HepG2 (cell line): ENCODE measurements at regions not wholly inside any gene's neighbourhood (a gene's known extent, or its start where the extent isn't known, plus 50 kb on each side); places are given as distances from the start of the nearest gene placed in this dataset.

Experiments
- ATAC-seq: fragments of 200-7000 bp; cut with Tn5 transposase; 3 replicates; pipeline ENCODE4 v1.9.1; 2020; ENCODE audit warnings: mild to moderate bottlenecking, moderate library complexity
- BruUV-seq: library from RNA; stranded (reverse); fragments of 400-500 nt; replicated peaks from 2 replicates; lab custom pipeline; 2021; lab: Mats Ljungman, UMichigan
- CTCF ChIA-PET: fragments of 300-600 bp; formaldehyde crosslinking; extraction: SDS; loops from one replicate; lab custom pipeline; 2021; ENCODE audit warnings: low total read pairs, inconsistent platforms, low intra/inter-chr PET ratio; lab: Yijun Ruan, JAX
- POLR2A ChIA-PET: fragments of 350-600 bp; sonication (Branson Sonifier 250); formaldehyde crosslinking; loops from one replicate; lab custom pipeline; 2020; ENCODE audit warnings: antibody characterized with exemption, inconsistent platforms; lab: Yijun Ruan, JAX
- DNase-seq: peaks from one replicate; pipeline ENCODE4 v3.0.0-alpha.2; 2015; ENCODE audit warnings: low spot score
- FAIRE-seq: peaks from 3 replicates; lab custom pipeline; 2011; peaks lifted over from hg19 to GRCh38; lab: Jason Lieb, UNC
- H2AFZ ChIP-seq: one replicate; pipeline ENCODE4 v1.6.1; 2011; ENCODE audit warnings: low read length, inconsistent platforms
- H3K27ac ChIP-seq: fragments of 300-600 bp; 3 replicates; pipeline ENCODE4 v1.8.0; 2011; ENCODE audit warnings: mixed run types, mild to moderate bottlenecking, mixed read lengths, low read length, inconsistent platforms; ENCODE audit not compliant: insufficient read depth; ENCODE audit errors: extremely low read length
- H3K27me3 ChIP-seq, 2 experiments: fragments of 200-600 bp in 1 of 2; 2 replicates in 1 of 2; 3 replicates in 1 of 2; pipeline versions ENCODE4 v1.6.0 to v1.8.0; 2011; ENCODE audit warnings: low read length in 2 of 2, mild to moderate bottlenecking in 2 of 2, moderate library complexity in 2 of 2, inconsistent platforms in 1 of 2; ENCODE audit not compliant: insufficient read depth in 2 of 2, control insufficient read depth in 1 of 2
- H3K36me3 ChIP-seq, 2 experiments: fragments of 200-600 bp in 1 of 2; replicated peaks in 1 of 2; 2 replicates in 1 of 2; 3 replicates in 1 of 2; pipeline versions ENCODE4 v1.5.1 to v1.8.0; 2011; ENCODE audit warnings: low read length in 2 of 2, inconsistent platforms in 1 of 2; ENCODE audit not compliant: insufficient read depth in 2 of 2, control insufficient read depth in 1 of 2
- H3K4me1 ChIP-seq: 2 replicates; pipeline ENCODE4 v1.5.1; 2012; ENCODE audit warnings: low read length, inconsistent platforms; ENCODE audit not compliant: insufficient read depth
- H3K4me2 ChIP-seq: 2 replicates; pipeline ENCODE4 v1.6.0; 2011; ENCODE audit warnings: low read depth, low read length, inconsistent platforms
- H3K4me3 ChIP-seq, 3 experiments: fragments of 200-600 bp in 1 of 3; sonication (generic), shearing (Covaris generic) in 1 of 3; replicated peaks in 1 of 3; 2 replicates each; pipeline ENCODE4 v1.5.1; 2011 to 2016; ENCODE audit warnings: low read length in 3 of 3, inconsistent platforms in 2 of 3, low read depth in 2 of 3, mild to moderate bottlenecking in 2 of 3, control low read depth in 1 of 3, mixed read lengths in 1 of 3; ENCODE audit not compliant: insufficient read depth in 1 of 3
- H3K79me2 ChIP-seq: one replicate; pipeline ENCODE4 v1.6.1; 2011; ENCODE audit warnings: low read length, inconsistent platforms; ENCODE audit not compliant: insufficient read depth
- H3K9ac ChIP-seq: 2 replicates; pipeline ENCODE4 v1.6.0; 2011; ENCODE audit warnings: mild to moderate bottlenecking, low read depth, low read length, inconsistent platforms; ENCODE audit not compliant: insufficient read depth
- H3K9me3 ChIP-seq: 2 replicates; pipeline ENCODE4 v1.5.1; 2012; ENCODE audit warnings: mild to moderate bottlenecking, low read length
- H4K20me1 ChIP-seq: 2 replicates; pipeline ENCODE4 v1.6.0; 2011; ENCODE audit warnings: inconsistent platforms, mild to moderate bottlenecking, low read length, moderate library complexity; ENCODE audit not compliant: insufficient read depth
- MAFF ChIP-seq: IDR thresholded peaks from 2 replicates; pipeline ENCODE4 v1.6.1; 2011; ENCODE audit warnings: low read depth, low read length, improper control_type of control experiment
- MAFK ChIP-seq, 2 experiments: IDR thresholded peaks in 1 of 2; conservative IDR thresholded peaks in 1 of 2; 2 replicates each; pipeline ENCODE4 v1.6.1; 2011; ENCODE audit warnings: improper control_type of control experiment in 2 of 2, low read length in 2 of 2
- SKIL ChIP-seq: sonication (generic); formaldehyde crosslinking; IDR thresholded peaks from 2 replicates; pipeline ENCODE4 v1.8.0; 2022; ENCODE audit warnings: missing genetic modification reagents, mild to moderate bottlenecking, moderate library complexity, borderline replicate concordance
- ZNF543 ChIP-seq: sonication (generic); formaldehyde crosslinking; IDR thresholded peaks from 2 replicates; pipeline ENCODE4 v1.4.0; 2020; ENCODE audit warnings: mild to moderate bottlenecking, missing genetic modification reagents
- ZNF605 ChIP-seq: sonication (generic); formaldehyde crosslinking; IDR thresholded peaks from 2 replicates; pipeline ENCODE4 v1.8.0; 2022; ENCODE audit warnings: mild to moderate bottlenecking, missing genetic modification reagents
- WGBS: methylation state at CpG from one replicate; pipeline ENCODE4 v1.1.6; 2017; ENCODE audit warnings: low lambda C conversion rate; 5-methylcytosine and 5-hydroxymethylcytosine counted together
- in situ Hi-C: cut with HindIII; loops from 2 replicates; pipeline ENCODE4 v1.10.0; 2017; ENCODE audit warnings: low pct_unique_long_range_greater_than_20kb; ENCODE audit not compliant: extremely low pct_ligation_motif_present
- intact Hi-C: fragments of 100-400 bp; cut with micrococcal nuclease; formaldehyde crosslinking; loops from one replicate; pipeline ENCODE4 v1.10.0; 2022; ENCODE audit not compliant: unreplicated experiment

- Histone ChIP-seq H3K27me3 (no peaks in the 10 kb centered on the region), H3K36me3 (no peaks in the 10 kb centered on the region), H3K4me1 (no peaks in the 10 kb centered on the region), H3K4me3 (no peak overlapping the region), H3K27ac (no peak overlapping the region), H3K9ac (no peak overlapping the region)
- no TSS peak for BruUV-seq
- DNase-seq, result no peak
- WGBS, result 4% methylated on average over 4 of the region's 4 CpGs
- in situ Hi-C loops, result no loop called here
- CTCF ChIA-PET, result no interaction called here
- intact Hi-C loops, result no loop called here
- POLR2A ChIA-PET, result no interaction called here
- peak; percentile 37; the same call in 1 of the 2 replicates for TF ChIP-seq MAFF
- no peak for TF ChIP-seq SKIL (CRISPR knock-in tag)
- TF ChIP-seq MAFK (conservative IDR thresholded peaks at IDR 0.05 in 1 of 2, IDR thresholded peaks at IDR 0.05 in 1 of 2; ENCODE audit: low read length in 2 of 2), result peak; percentile 57 to 61
- TF ChIP-seq ZNF543 (CRISPR knock-in tag), result no peak
- TF ChIP-seq, all 625 proteins: peak for 2
- H3K79me2 ChIP-seq, result no peaks in the 10 kb centered on the region
- H3K9me3 ChIP-seq, result no peaks in the 10 kb centered on the region
- no peak overlapping the region for H3K4me2 ChIP-seq
- no peaks in the 10 kb centered on the region for H4K20me1 ChIP-seq
- FAIRE-seq (no peak), ATAC-seq (no peak)
- H2AFZ ChIP-seq, result no peak overlapping the region
Measured at GRCh38 chr5:20113931-20114330, 125.9 kb upstream of the CDH18 start.

- ATAC-seq, result no peak
- POLR2A ChIA-PET, result no interaction called here
Measured at GRCh38 chr5:20113031-20113715, 125.2 kb upstream of the CDH18 start.

More at GRCh38 chr5:20113031-20113715, 125.2 kb upstream of the CDH18 start:
- no peaks in the 10 kb centered on the region for H3K79me2 ChIP-seq
- CTCF ChIA-PET, result no interaction called here
- no peak for DNase-seq
- no peaks in the 10 kb centered on the region for H3K36me3 ChIP-seq
- no peaks in the 10 kb centered on the region; a peak in 1 of 5 replicates for H3K27me3 ChIP-seq
- no peak for FAIRE-seq
- no peak overlapping the region for H3K9ac ChIP-seq
- BruUV-seq, result no TSS peak
- no peak overlapping the region for H3K27ac ChIP-seq
- H2AFZ ChIP-seq, result no peak overlapping the region
- WGBS, result 20% methylated on average over 2 of the region's 2 CpGs
- H3K4me3 ChIP-seq, result no peak overlapping the region
- no peaks in the 10 kb centered on the region for H3K9me3 ChIP-seq
- in situ Hi-C loops, result no loop called here
- no peaks in the 10 kb centered on the region for H3K4me1 ChIP-seq
- H3K4me2 ChIP-seq, result no peak overlapping the region
- no peak for TF ChIP-seq ZNF605 (CRISPR knock-in tag)
- intact Hi-C loops, result no loop called here
- H4K20me1 ChIP-seq, result no peaks in the 10 kb centered on the region
